BJ (cell line): ENCODE measurements at regions not wholly inside any gene's neighbourhood (a gene's known extent, or its start where the extent isn't known, plus 50 kb on each side); places are given as distances from the start of the nearest gene placed in this dataset.

Experiments
- CTCF ChIA-PET: fragments of 350-600 bp; formaldehyde crosslinking; extraction: SDS; loops from one replicate; lab custom pipeline; 2021; ENCODE audit warnings: antibody characterized with exemption, inconsistent platforms; lab: Yijun Ruan, JAX
- POLR2A ChIA-PET: fragments of 300-600 bp; sonication (Branson Sonifier 250); formaldehyde crosslinking; extraction: SDS; loops from one replicate; lab custom pipeline; 2021; ENCODE audit warnings: antibody characterized with exemption; lab: Charles Lee
- DNase-seq: peaks from one replicate; pipeline ENCODE4 v3.0.0-alpha.2; 2011; ENCODE audit warnings: low read depth
- H3K27me3 ChIP-seq: 2 replicates; pipeline ENCODE4 v1.6.0; 2011; ENCODE audit warnings: low read length; ENCODE audit not compliant: control insufficient read depth, insufficient read depth
- H3K36me3 ChIP-seq: 2 replicates; pipeline ENCODE4 v1.5.1; 2011; ENCODE audit warnings: low read length; ENCODE audit not compliant: control insufficient read depth, insufficient read depth
- H3K4me3 ChIP-seq: 2 replicates; pipeline ENCODE4 v1.5.1; 2011; ENCODE audit warnings: low read depth, mild to moderate bottlenecking, control low read depth, low read length
- CTCF ChIP-seq: IDR thresholded peaks from 2 replicates; pipeline ENCODE4 v1.5.1; 2011; ENCODE audit warnings: low read depth, mild to moderate bottlenecking, control low read depth, inconsistent platforms, low read length, moderate library complexity; ENCODE audit not compliant: insufficient read depth

GRCh38 chr20:12316794-12317193 is 399.1 kb downstream of the BTBD3 start:
- POLR2A ChIA-PET, result no interaction called here

GRCh38 chr20:12317433-12317832 is 399.7 kb downstream of the BTBD3 start:
- DNase-seq, result no peak
- Histone ChIP-seq H3K4me3 (no peak overlapping the region), H3K36me3 (no peaks in the 10 kb centered on the region), H3K27me3 (no peaks in the 10 kb centered on the region)
- ChIA-PET CTCF (no interaction called here), POLR2A (no interaction called here)
- no peak for TF ChIP-seq CTCF

More at GRCh38 chr20:12316794-12317193, 399.1 kb downstream of the BTBD3 start:
- TF ChIP-seq CTCF, result no peak
- no peak overlapping the region for H3K4me3 ChIP-seq
- H3K36me3 ChIP-seq, result no peaks in the 10 kb centered on the region
- no peak for DNase-seq
- CTCF ChIA-PET, result no interaction called here
- H3K27me3 ChIP-seq, result no peaks in the 10 kb centered on the region

- ChIA-PET POLR2A (no interaction called here), CTCF (no interaction called here)
- TF ChIP-seq CTCF, result no peak
These were observed 400.4 kb downstream of the BTBD3 start for GRCh38 chr20:12318043-12318442.

GRCh38 chr20:12321736-12322135 is 404.0 kb downstream of the BTBD3 start:
- no peak for TF ChIP-seq CTCF
- Histone ChIP-seq H3K36me3 (no peaks in the 10 kb centered on the region), H3K27me3 (no peaks in the 10 kb centered on the region), H3K4me3 (no peak overlapping the region)
- CTCF ChIA-PET, result no interaction called here
- POLR2A ChIA-PET, result no interaction called here
- no peak for DNase-seq

More at GRCh38 chr20:12318043-12318442, 400.4 kb downstream of the BTBD3 start:
- DNase-seq, result no peak
- H3K36me3 ChIP-seq, result no peaks in the 10 kb centered on the region
- no peak overlapping the region for H3K4me3 ChIP-seq
- H3K27me3 ChIP-seq, result no peaks in the 10 kb centered on the region

GRCh38 chr20:12327205-12327604 is 409.5 kb downstream of the BTBD3 start:
- Histone ChIP-seq H3K4me3 (no peak overlapping the region), H3K36me3 (no peaks in the 10 kb centered on the region), H3K27me3 (no peaks in the 10 kb centered on the region)
- TF ChIP-seq CTCF, result no peak
- POLR2A ChIA-PET, result no interaction called here
- no peak for DNase-seq
- CTCF ChIA-PET, result no interaction called here
